Nephron progenitor cell (in vitro differentiated cells): ENCODE measurements at regions not wholly inside any gene's neighbourhood (a gene's known extent, or its start where the extent isn't known, plus 50 kb on each side); places are given as distances from the start of the nearest gene placed in this dataset.

Experiments
- DNase-seq: peaks from one replicate; pipeline ENCODE4 v3.0.0; 2021
- H3K27ac Mint-ChIP-seq: 2 replicates; pipeline ENCODE4 v1.8.0; 2021; ENCODE audit warnings: mild to moderate bottlenecking, moderate library complexity, mixed read lengths
- H3K27me3 Mint-ChIP-seq: 2 replicates; pipeline ENCODE4 v1.8.0; 2021; ENCODE audit warnings: mild to moderate bottlenecking, low read depth, mixed read lengths; ENCODE audit not compliant: poor library complexity
- H3K36me3 Mint-ChIP-seq: 2 replicates; pipeline ENCODE4 v1.8.0; 2021; ENCODE audit warnings: low read depth, mixed read lengths
- H3K4me1 Mint-ChIP-seq: 2 replicates; pipeline ENCODE4 v1.8.0; 2021; ENCODE audit warnings: mixed read lengths
- H3K4me3 Mint-ChIP-seq: 2 replicates; pipeline ENCODE4 v1.8.0; 2021; ENCODE audit warnings: mild to moderate bottlenecking, moderate library complexity, mixed read lengths
- H3K9me3 Mint-ChIP-seq: 2 replicates; pipeline ENCODE4 v1.8.0; 2021; ENCODE audit warnings: mild to moderate bottlenecking, moderate library complexity, mixed read lengths
- CTCF ChIP-seq: fragments of 200-600 bp; sonication (generic); IDR thresholded peaks from 2 replicates; pipeline ENCODE4 v1.5.0; 2021; ENCODE audit warnings: antibody characterized with exemption

DNA sequence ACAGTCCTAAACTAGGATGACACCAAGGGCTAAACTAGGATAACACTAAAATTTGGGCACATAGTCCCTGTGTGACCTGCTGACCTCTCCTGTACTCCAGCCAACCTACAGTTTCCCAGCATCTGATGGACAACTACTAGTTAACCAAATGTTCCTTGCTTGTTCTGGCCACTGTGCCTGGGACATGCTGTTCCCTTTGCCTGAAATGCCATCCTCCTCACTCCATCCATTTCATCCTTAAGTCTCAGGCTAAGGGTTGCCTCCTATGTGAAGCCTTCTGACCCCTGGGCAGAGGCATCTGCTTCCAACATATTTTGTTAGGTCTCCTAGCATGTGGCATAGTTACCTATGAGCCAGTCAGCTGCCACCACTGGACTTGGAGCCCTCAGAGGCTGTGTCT, 204.9 kb upstream of the JUN start:
- no peak overlapping the region for H3K4me3 Mint-ChIP-seq
- H3K27me3 Mint-ChIP-seq: peaks cover 7% of the 10 kb centered on the region
- no peak for TF ChIP-seq CTCF

DNA sequence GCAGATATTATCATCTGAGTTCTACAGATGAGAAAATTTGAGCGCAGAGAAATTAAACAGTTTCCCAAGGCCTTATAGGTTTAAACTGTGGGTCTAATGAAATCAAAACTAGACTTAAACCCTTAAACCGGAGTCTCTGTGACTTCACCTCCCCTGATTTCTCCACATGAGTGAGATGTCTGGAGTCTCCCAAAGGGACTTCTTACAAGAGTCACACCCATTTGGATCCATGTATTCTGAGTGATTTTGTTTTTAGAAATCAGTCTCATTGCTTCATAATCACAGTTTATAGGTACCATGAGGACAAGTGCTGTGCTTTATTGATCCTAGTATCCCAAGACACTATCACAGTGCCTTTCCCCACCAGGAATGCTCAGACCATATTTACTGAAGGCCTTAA, 206.0 kb upstream of the JUN start:
- DNase-seq: no peak
- no peak for TF ChIP-seq CTCF
- no peak overlapping the region for H3K4me3 Mint-ChIP-seq
- no peaks in the 10 kb centered on the region for H3K9me3 Mint-ChIP-seq
- H3K4me1 Mint-ChIP-seq: peaks cover 16% of the 10 kb centered on the region
- peaks cover 7% of the 10 kb centered on the region for H3K27me3 Mint-ChIP-seq
- no peak overlapping the region for H3K27ac Mint-ChIP-seq
- no peaks in the 10 kb centered on the region for H3K36me3 Mint-ChIP-seq

More for the DNA sequence above, 204.9 kb upstream of the JUN start:
- no peak for DNase-seq
- Mint-ChIP-seq H3K36me3 (no peaks in the 10 kb centered on the region), H3K9me3 (no peaks in the 10 kb centered on the region), H3K27ac (no peak overlapping the region), H3K4me1 (peaks cover 12% of the 10 kb centered on the region)

GRCh38 chr1:58991305-58991704, 207.5 kb upstream of the JUN start:
- peaks cover 19% of the 10 kb centered on the region for H3K4me1 Mint-ChIP-seq
- H3K27me3 Mint-ChIP-seq: peaks cover 7% of the 10 kb centered on the region
- H3K27ac Mint-ChIP-seq: no peak overlapping the region
- H3K9me3 Mint-ChIP-seq: no peaks in the 10 kb centered on the region
- no peak overlapping the region for H3K4me3 Mint-ChIP-seq
- DNase-seq: no peak
- H3K36me3 Mint-ChIP-seq: no peaks in the 10 kb centered on the region
- no peak for TF ChIP-seq CTCF

DNA sequence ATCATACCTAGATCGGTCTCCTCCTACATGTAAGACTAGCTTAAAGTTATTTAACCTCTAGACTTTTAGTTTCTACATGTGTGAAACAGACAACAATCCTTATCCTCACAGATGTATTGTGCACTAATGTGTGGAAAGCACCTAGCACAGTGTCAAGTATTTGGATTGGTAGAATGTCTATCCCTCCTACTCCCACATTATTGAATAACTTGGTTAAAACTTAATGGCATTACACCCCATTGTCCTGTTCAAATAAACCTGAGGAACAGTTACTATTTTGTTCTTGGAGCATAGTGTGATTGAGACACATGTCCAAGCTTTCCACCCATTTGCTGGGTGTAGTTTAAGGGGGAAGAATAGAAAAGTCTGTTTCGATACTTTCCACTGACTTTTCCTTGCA, 208.8 kb upstream of the JUN start:
- no peak overlapping the region for H3K27ac Mint-ChIP-seq
- H3K27me3 Mint-ChIP-seq: peaks cover 2% of the 10 kb centered on the region

GRCh38 chr1:58993403-58993802, 209.6 kb upstream of the JUN start:
- H3K36me3 Mint-ChIP-seq: no peaks in the 10 kb centered on the region
- TF ChIP-seq CTCF: no peak
- H3K27ac Mint-ChIP-seq: no peak overlapping the region
- H3K27me3 Mint-ChIP-seq: peaks cover 2% of the 10 kb centered on the region
- DNase-seq: no peak
- peaks cover 25% of the 10 kb centered on the region for H3K4me1 Mint-ChIP-seq
- no peaks in the 10 kb centered on the region for H3K9me3 Mint-ChIP-seq
- no peak overlapping the region for H3K4me3 Mint-ChIP-seq

More for the DNA sequence above, 208.8 kb upstream of the JUN start:
- TF ChIP-seq CTCF: no peak
- H3K4me1 Mint-ChIP-seq: peaks cover 21% of the 10 kb centered on the region
- H3K9me3 Mint-ChIP-seq: no peaks in the 10 kb centered on the region
- no peak for DNase-seq
- H3K4me3 Mint-ChIP-seq: no peak overlapping the region
- H3K36me3 Mint-ChIP-seq: no peaks in the 10 kb centered on the region

DNA sequence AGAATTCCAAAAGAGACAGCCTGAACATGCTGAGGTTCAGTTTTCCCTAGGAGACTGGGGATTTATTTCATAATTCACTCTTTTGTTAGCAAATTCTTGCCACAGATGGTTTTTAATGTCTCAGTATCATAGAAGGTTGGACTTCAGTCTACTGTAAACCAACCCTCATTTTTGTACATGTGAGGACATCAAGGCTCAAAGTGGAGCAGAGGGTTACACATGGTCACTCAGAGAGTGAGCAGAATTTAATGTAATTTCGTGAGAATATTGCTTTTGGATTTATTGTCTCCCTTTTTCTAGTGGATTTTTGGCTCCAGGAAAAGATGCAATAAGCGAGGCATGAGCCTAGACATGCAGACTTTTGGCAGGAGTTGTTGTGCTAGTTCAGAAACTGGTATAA, 210.8 kb upstream of the JUN start:
- no peak for DNase-seq
- Mint-ChIP-seq H3K27me3 (no peaks in the 10 kb centered on the region), H3K9me3 (no peaks in the 10 kb centered on the region), H3K4me3 (no peak overlapping the region), H3K4me1 (peaks cover 25% of the 10 kb centered on the region), H3K36me3 (no peaks in the 10 kb centered on the region), H3K27ac (no peak overlapping the region)
- TF ChIP-seq CTCF: no peak
